22Rv1 (cell line): ENCODE measurements at regions not wholly inside any gene's neighbourhood (a gene's known extent, or its start where the extent isn't known, plus 50 kb on each side); places are given as distances from the start of the nearest gene placed in this dataset.

ENCODE experiments used
- CTCF ChIP-seq: fragments of 450-650 bp; IDR thresholded peaks from 2 replicates; pipeline ENCODE4 v1.5.1; 2017; ENCODE audit warnings: mild to moderate bottlenecking
- ZFX ChIP-seq: fragments of 450-650 bp; IDR thresholded peaks from 2 replicates; pipeline ENCODE4 v1.6.1; 2017; ENCODE audit warnings: antibody characterized with exemption, borderline replicate concordance

- TF ChIP-seq CTCF, result no peak
- TF ChIP-seq ZFX, result no peak
Measured at GRCh38 chr12:64955746-64956145, 131.3 kb downstream of the TBC1D30 start.
